ENCODE measurements at regions not wholly inside any gene's neighbourhood (a gene's known extent, or its start where the extent isn't known, plus 50 kb on each side); places are given as distances from the start of the nearest gene placed in this dataset.

- TF ChIP-seq LEF1 (IDR thresholded peaks at IDR 0.05; ENCODE audit: borderline replicate concordance) (no peak), NFRKB (IDR thresholded peaks at IDR 0.05) (no peak), FOXM1 (IDR thresholded peaks at IDR 0.05; ENCODE audit: borderline replicate concordance) (no peak), SUZ12 (IDR thresholded peaks at IDR 0.05) (no peak), BHLHE40 (IDR thresholded peaks at IDR 0.05; ENCODE audit: borderline replicate concordance) (no peak), FOXK2 (IDR thresholded peaks at IDR 0.05) (no peak), PKNOX1 (IDR thresholded peaks at IDR 0.05) (no peak), FOXA1 (IDR thresholded peaks at IDR 0.05) (no peak), SP1 (IDR thresholded peaks at IDR 0.05) (no peak), HDGF (IDR thresholded peaks at IDR 0.05; ENCODE audit: borderline replicate concordance) (no peak), TARDBP (IDR thresholded peaks at IDR 0.05) (no peak), CTBP1 (IDR thresholded peaks at IDR 0.05; ENCODE audit: borderline replicate concordance) (no peak), ARNT (IDR thresholded peaks at IDR 0.05) (no peak), ELF4 (IDR thresholded peaks at IDR 0.05) (no peak), ZNF384 (IDR thresholded peaks at IDR 0.05) (no peak), L3MBTL2 (conservative IDR thresholded peaks at IDR 0.05) (no peak)
- POLR2A ChIA-PET: no interaction called here
- CTCF ChIA-PET: no interaction called here
- no peak for DNase-seq (ENCODE audit: extremely low spot score)
These were observed 748.8 kb downstream of the C12orf50 start for GRCh38 chr12:87280356-87280755.

- ChIA-PET POLR2A (no interaction called here), CTCF (interaction anchor here (0.7 kb wide), 1 partner anchor 1684 kb away, joined by 3 read pairs; no protein-coding TSS in a partner anchor)
- TF ChIP-seq BHLHE40 (IDR thresholded peaks at IDR 0.05; ENCODE audit: borderline replicate concordance): no peak
These were observed 754.5 kb downstream of the C12orf50 start for GRCh38 chr12:87274594-87275245.

GRCh38 chr12:87272851-87273250, 756.4 kb downstream of the C12orf50 start:
- TF ChIP-seq ELF4 (IDR thresholded peaks at IDR 0.05) (no peak), TARDBP (IDR thresholded peaks at IDR 0.05) (no peak), LEF1 (IDR thresholded peaks at IDR 0.05; ENCODE audit: borderline replicate concordance) (no peak), FOXM1 (IDR thresholded peaks at IDR 0.05; ENCODE audit: borderline replicate concordance) (no peak), CTBP1 (IDR thresholded peaks at IDR 0.05; ENCODE audit: borderline replicate concordance) (no peak), SP1 (IDR thresholded peaks at IDR 0.05) (no peak), FOXA1 (IDR thresholded peaks at IDR 0.05) (no peak), PKNOX1 (IDR thresholded peaks at IDR 0.05) (no peak)
- DNase-seq (ENCODE audit: extremely low spot score): no peak
- ChIA-PET CTCF (no interaction called here), POLR2A (no interaction called here)

More at GRCh38 chr12:87274594-87275245, 754.5 kb downstream of the C12orf50 start:
- peak; percentile 32 for DNase-seq (ENCODE audit: extremely low spot score)

- TF ChIP-seq HDGF (IDR thresholded peaks at IDR 0.05; ENCODE audit: borderline replicate concordance) (no peak), LEF1 (IDR thresholded peaks at IDR 0.05; ENCODE audit: borderline replicate concordance) (no peak), SP1 (IDR thresholded peaks at IDR 0.05) (no peak), TARDBP (IDR thresholded peaks at IDR 0.05) (no peak), FOXA1 (IDR thresholded peaks at IDR 0.05) (no peak), ELF4 (IDR thresholded peaks at IDR 0.05) (no peak), CTBP1 (IDR thresholded peaks at IDR 0.05; ENCODE audit: borderline replicate concordance) (no peak), L3MBTL2 (conservative IDR thresholded peaks at IDR 0.05) (no peak), SUZ12 (IDR thresholded peaks at IDR 0.05) (no peak), FOXM1 (IDR thresholded peaks at IDR 0.05; ENCODE audit: borderline replicate concordance) (no peak), PKNOX1 (IDR thresholded peaks at IDR 0.05) (no peak), ZNF384 (IDR thresholded peaks at IDR 0.05) (no peak), ARNT (IDR thresholded peaks at IDR 0.05) (no peak), FOXK2 (IDR thresholded peaks at IDR 0.05) (no peak), NFRKB (IDR thresholded peaks at IDR 0.05) (no peak), BHLHE40 (IDR thresholded peaks at IDR 0.05; ENCODE audit: borderline replicate concordance) (no peak)
- no peak for DNase-seq (ENCODE audit: extremely low spot score)
- ChIA-PET POLR2A (no interaction called here), CTCF (no interaction called here)
These were observed 758.3 kb downstream of the C12orf50 start for GRCh38 chr12:87270919-87271318.

- POLR2A ChIA-PET: no interaction called here
- DNase-seq (ENCODE audit: extremely low spot score): peak; percentile 8
- CTCF ChIA-PET: interaction anchor here (0.5 kb wide), 1 partner anchor 78 kb away, joined by 3 read pairs; no protein-coding TSS in a partner anchor
- TF ChIP-seq FOXK2 (IDR thresholded peaks at IDR 0.05) (no peak), ELF4 (IDR thresholded peaks at IDR 0.05) (no peak), LEF1 (IDR thresholded peaks at IDR 0.05; ENCODE audit: borderline replicate concordance) (no peak), L3MBTL2 (conservative IDR thresholded peaks at IDR 0.05) (no peak), ZNF384 (IDR thresholded peaks at IDR 0.05) (no peak), HDGF (IDR thresholded peaks at IDR 0.05; ENCODE audit: borderline replicate concordance) (no peak)
These were observed 762.9 kb downstream of the C12orf50 start for GRCh38 chr12:87266305-87266704.

- TF ChIP-seq FOXA1 (IDR thresholded peaks at IDR 0.05) (no peak), LEF1 (IDR thresholded peaks at IDR 0.05; ENCODE audit: borderline replicate concordance) (no peak), ARNT (IDR thresholded peaks at IDR 0.05) (no peak), SP1 (IDR thresholded peaks at IDR 0.05) (no peak), HDGF (IDR thresholded peaks at IDR 0.05; ENCODE audit: borderline replicate concordance) (no peak), L3MBTL2 (conservative IDR thresholded peaks at IDR 0.05) (no peak), FOXM1 (IDR thresholded peaks at IDR 0.05; ENCODE audit: borderline replicate concordance) (no peak), PKNOX1 (IDR thresholded peaks at IDR 0.05) (no peak), SUZ12 (IDR thresholded peaks at IDR 0.05) (no peak), BHLHE40 (IDR thresholded peaks at IDR 0.05; ENCODE audit: borderline replicate concordance) (no peak), FOXK2 (IDR thresholded peaks at IDR 0.05) (no peak), NFRKB (IDR thresholded peaks at IDR 0.05) (no peak), CTBP1 (IDR thresholded peaks at IDR 0.05; ENCODE audit: borderline replicate concordance) (no peak), ZNF384 (IDR thresholded peaks at IDR 0.05) (no peak), ELF4 (IDR thresholded peaks at IDR 0.05) (no peak), TARDBP (IDR thresholded peaks at IDR 0.05) (no peak)
- POLR2A ChIA-PET: no interaction called here
- no peak for DNase-seq (ENCODE audit: extremely low spot score)
- CTCF ChIA-PET: no interaction called here
These were observed 769.8 kb downstream of the C12orf50 start for GRCh38 chr12:87259391-87259790.

Measured in HEK293T (cell line).